GM12878 (cell line): ENCODE measurements at regions not wholly inside any gene's neighbourhood (a gene's known extent, or its start where the extent isn't known, plus 50 kb on each side); places are given as distances from the start of the nearest gene placed in this dataset.

Source experiments
- ATAC-seq: fragments of 200-7000 bp; cut with Tn5 transposase; 3 replicates; pipeline ENCODE4 v1.9.1; 2020; ENCODE audit warnings: mild to moderate bottlenecking, moderate library complexity
- BruUV-seq: library from RNA; stranded (reverse); fragments of 400-500 nt; replicated peaks from 2 replicates; lab custom pipeline; 2021; lab: Mats Ljungman, UMichigan
- CTCF ChIA-PET: fragments of 300-600 bp; sonication (Branson Sonifier 250); formaldehyde crosslinking; extraction: SDS; loops from one replicate; lab custom pipeline; 2021; ENCODE audit warnings: inconsistent platforms; lab: Yijun Ruan, JAX
- POLR2A ChIA-PET: fragments of 350-600 bp; formaldehyde crosslinking; extraction: SDS; loops from one replicate; lab custom pipeline; 2021; ENCODE audit warnings: inconsistent platforms; lab: Charles Lee
- RAD21 ChIA-PET: fragments of 300-600 bp; sonication (Branson Sonifier 250); formaldehyde crosslinking; loops from one replicate; lab custom pipeline; 2023; ENCODE audit warnings: antibody characterized with exemption; ENCODE audit not compliant: unreplicated experiment; lab: Charles Lee
- SMC1A ChIA-PET: fragments of 300-600 bp; sonication (Branson Sonifier 250); formaldehyde crosslinking; loops from one replicate; lab custom pipeline; 2023; ENCODE audit not compliant: unreplicated experiment, uncharacterized antibody; lab: Charles Lee
- DNase-seq: peaks from one replicate; pipeline ENCODE4 v3.0.0-alpha.2; 2011; ENCODE audit warnings: low read depth, low spot score
- FAIRE-seq: peaks from 3 replicates; lab custom pipeline; 2011; peaks lifted over from hg19 to GRCh38; lab: Jason Lieb, UNC
- H2AFZ ChIP-seq: 2 replicates; pipeline ENCODE4 v1.6.0; 2011; ENCODE audit warnings: low read depth, low read length, control low read depth; ENCODE audit not compliant: control insufficient read depth
- H3K27ac ChIP-seq: 2 replicates; pipeline ENCODE4 v1.5.1; 2011; ENCODE audit warnings: control low read depth; ENCODE audit not compliant: control insufficient read depth, insufficient read depth
- H3K27me3 ChIP-seq, 2 experiments: replicated peaks in 1 of 2; 2 replicates each; pipeline versions ENCODE4 v1.6.0 to v1.6.1; 2011; ENCODE audit warnings: low read length in 1 of 2; ENCODE audit not compliant: control insufficient read depth in 2 of 2, insufficient read depth in 2 of 2
- H3K36me3 ChIP-seq, 2 experiments: 2 replicates each; pipeline ENCODE4 v1.5.1; 2011; ENCODE audit warnings: low read length in 1 of 2; ENCODE audit not compliant: control insufficient read depth in 2 of 2, insufficient read depth in 2 of 2
- H3K4me1 ChIP-seq: 2 replicates; pipeline ENCODE4 v1.6.1; 2011; ENCODE audit warnings: mild to moderate bottlenecking, low read length, moderate library complexity, mixed read lengths; ENCODE audit not compliant: control insufficient read depth, insufficient read depth
- H3K4me2 ChIP-seq: 2 replicates; pipeline ENCODE4 v1.6.0; 2011; ENCODE audit warnings: control low read depth; ENCODE audit not compliant: control insufficient read depth, insufficient read depth
- H3K4me3 ChIP-seq: fragments of 200-600 bp; sonication (generic); 2 replicates; pipeline ENCODE4 v1.5.1; 2016
- H3K79me2 ChIP-seq: 2 replicates; pipeline ENCODE4 v1.6.0; 2011; ENCODE audit warnings: low read length; ENCODE audit not compliant: control insufficient read depth, insufficient read depth
- H3K9ac ChIP-seq: 2 replicates; pipeline ENCODE4 v1.8.0; 2011; ENCODE audit warnings: low read length, control low read depth, mixed read lengths; ENCODE audit not compliant: control insufficient read depth, insufficient read depth
- H3K9me3 ChIP-seq: replicated peaks from 3 replicates; pipeline ENCODE4 v1.5.1; 2011; ENCODE audit warnings: mild to moderate bottlenecking, low read length; ENCODE audit not compliant: control insufficient read depth, insufficient read depth
- H4K20me1 ChIP-seq: 2 replicates; pipeline ENCODE4 v1.6.0; 2011; ENCODE audit not compliant: control insufficient read depth, insufficient read depth
- BMI1 ChIP-seq: fragments of 450-650 bp; IDR thresholded peaks from 2 replicates; pipeline ENCODE4 v1.6.1; 2016; ENCODE audit warnings: mild to moderate bottlenecking, moderate library complexity, borderline replicate concordance
- KAT2A ChIP-seq: conservative IDR thresholded peaks from 2 replicates; pipeline ENCODE4 v1.6.1; 2011; ENCODE audit warnings: low read depth, low read length; ENCODE audit not compliant: control insufficient read depth
- MEF2B ChIP-seq: fragments of 450-650 bp; IDR thresholded peaks from 2 replicates; pipeline ENCODE4 v1.6.1; 2018; ENCODE audit warnings: mild to moderate bottlenecking, moderate library complexity; ENCODE audit not compliant: partially characterized antibody, poor library complexity, severe bottlenecking
- RELA ChIP-seq: fragments of 450-650 bp; IDR thresholded peaks from 2 replicates; pipeline ENCODE4 v1.8.0; 2014; ENCODE audit warnings: borderline replicate concordance; ENCODE audit not compliant: partially characterized antibody
- SIX5 ChIP-seq: IDR thresholded peaks from 2 replicates; pipeline ENCODE4 v1.6.1; 2011; ENCODE audit warnings: mild to moderate bottlenecking, low read depth, low read length, moderate library complexity; ENCODE audit not compliant: severe bottlenecking
- SKIL ChIP-seq: fragments of 450-650 bp; IDR thresholded peaks from 2 replicates; pipeline ENCODE4 v1.6.1; 2017; ENCODE audit warnings: mild to moderate bottlenecking, low read depth, inconsistent platforms; ENCODE audit not compliant: poor library complexity, severe bottlenecking
- STAT1 ChIP-seq: fragments of 450-650 bp; conservative IDR thresholded peaks from 2 replicates; pipeline ENCODE4 v1.6.1; 2014; ENCODE audit warnings: antibody characterized with exemption, mild to moderate bottlenecking
- WGBS: methylation state at CpG from one replicate; pipeline ENCODE4 v1.1.6; 2016; ENCODE audit warnings: low lambda C conversion rate; ENCODE audit not compliant: insufficient replicate concordance, insufficient coverage; ENCODE audit errors: missing lambda C conversion rate; 5-methylcytosine and 5-hydroxymethylcytosine counted together
- in situ Hi-C: fragments of 300-500 bp; cut with MboI; formaldehyde crosslinking; loops from 9 replicates; pipeline ENCODE4 v1.14.3; 2018; ENCODE audit warnings: mixed read lengths
- intact Hi-C: fragments of 100-400 bp; cut with micrococcal nuclease; formaldehyde crosslinking; loops from one replicate; pipeline ENCODE4 v1.14.2; 2022; ENCODE audit not compliant: unreplicated experiment
- TF ChIP-seq, protein P1 (sequence below), 3 experiments: IDR thresholded peaks in 2 of 3; conservative IDR thresholded peaks in 1 of 3; 2 replicates each; pipeline ENCODE4 v1.5.1; 2011; ENCODE audit warnings: low read depth in 3 of 3, low read length in 3 of 3, mild to moderate bottlenecking in 3 of 3, control low read depth in 2 of 3, moderate library complexity in 2 of 3, inconsistent platforms in 1 of 3, mixed read lengths in 1 of 3; ENCODE audit not compliant: control insufficient read depth in 2 of 3, insufficient read depth in 1 of 3; ENCODE audit errors: extremely low read depth in 1 of 3

GRCh38 chr18:24586662-24587360 is 126.4 kb downstream of the HRH4 start (continued):
- TF ChIP-seq SKIL (no peak), MEF2B (no peak), KAT2A (no peak), STAT1 (no peak), BMI1 (no peak)
- TF ChIP-seq, protein P1, sequence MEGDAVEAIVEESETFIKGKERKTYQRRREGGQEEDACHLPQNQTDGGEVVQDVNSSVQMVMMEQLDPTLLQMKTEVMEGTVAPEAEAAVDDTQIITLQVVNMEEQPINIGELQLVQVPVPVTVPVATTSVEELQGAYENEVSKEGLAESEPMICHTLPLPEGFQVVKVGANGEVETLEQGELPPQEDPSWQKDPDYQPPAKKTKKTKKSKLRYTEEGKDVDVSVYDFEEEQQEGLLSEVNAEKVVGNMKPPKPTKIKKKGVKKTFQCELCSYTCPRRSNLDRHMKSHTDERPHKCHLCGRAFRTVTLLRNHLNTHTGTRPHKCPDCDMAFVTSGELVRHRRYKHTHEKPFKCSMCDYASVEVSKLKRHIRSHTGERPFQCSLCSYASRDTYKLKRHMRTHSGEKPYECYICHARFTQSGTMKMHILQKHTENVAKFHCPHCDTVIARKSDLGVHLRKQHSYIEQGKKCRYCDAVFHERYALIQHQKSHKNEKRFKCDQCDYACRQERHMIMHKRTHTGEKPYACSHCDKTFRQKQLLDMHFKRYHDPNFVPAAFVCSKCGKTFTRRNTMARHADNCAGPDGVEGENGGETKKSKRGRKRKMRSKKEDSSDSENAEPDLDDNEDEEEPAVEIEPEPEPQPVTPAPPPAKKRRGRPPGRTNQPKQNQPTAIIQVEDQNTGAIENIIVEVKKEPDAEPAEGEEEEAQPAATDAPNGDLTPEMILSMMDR (IDR thresholded peaks at IDR 0.05 in 2 of 3, conservative IDR thresholded peaks at IDR 0.05 in 1 of 3; ENCODE audit: control insufficient read depth in 2 of 3, extremely low read depth in 1 of 3, insufficient read depth in 1 of 3, low read depth in 3 of 3, low read length in 3 of 3): no peak

DNA sequence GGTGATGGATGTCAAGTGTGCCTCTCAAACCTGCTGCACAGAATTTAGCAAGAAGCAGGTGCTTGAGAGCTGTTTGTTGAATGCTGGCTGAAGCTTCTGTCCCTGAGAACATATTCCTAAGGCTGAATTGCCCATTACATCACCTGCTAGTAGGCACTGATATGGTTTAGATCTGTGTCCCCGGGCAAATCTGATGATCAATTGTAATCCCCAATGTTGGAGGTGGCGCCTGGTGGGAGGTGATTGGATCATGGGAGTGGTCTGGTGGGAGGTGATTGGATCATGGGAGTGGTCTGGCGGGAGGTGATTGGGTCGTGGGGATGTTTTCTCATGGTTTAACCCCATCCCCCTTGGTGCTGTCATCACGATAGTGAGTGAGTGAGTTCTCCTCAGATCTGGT is 128.0 kb downstream of the HRH4 start:
- H3K27ac ChIP-seq: no peak overlapping the region
- H3K27me3 ChIP-seq: no peaks in the 10 kb centered on the region; a peak in 2 of 4 replicates
- DNase-seq (no peak), ATAC-seq (no peak), FAIRE-seq (no peak)
- H3K4me3 ChIP-seq: no peak overlapping the region
- no peaks in the 10 kb centered on the region; a peak in 1 of 4 replicates for H3K36me3 ChIP-seq
- in situ Hi-C loops (no loop called here), intact Hi-C loops (no loop called here)
- no peak overlapping the region for H3K4me2 ChIP-seq
- TF ChIP-seq KAT2A (no peak), SIX5 (no peak), RELA (no peak)
- no peaks in the 10 kb centered on the region for H3K9me3 ChIP-seq
- H3K9ac ChIP-seq: no peak overlapping the region
- RAD21 ChIA-PET: no interaction called here
- no peak overlapping the region for H2AFZ ChIP-seq
- H3K79me2 ChIP-seq: no peaks in the 10 kb centered on the region
- CTCF ChIA-PET: no interaction called here
- WGBS: 19% methylated on average over 5 of the region's 5 CpGs
- H3K4me1 ChIP-seq: no peaks in the 10 kb centered on the region
- H4K20me1 ChIP-seq: no peaks in the 10 kb centered on the region
- SMC1A ChIA-PET: no interaction called here
- no TSS peak for BruUV-seq
- POLR2A ChIA-PET: no interaction called here
